Right lobe of liver (tissue), 4 donors: ENCODE measurements at regions not wholly inside any gene's neighbourhood (a gene's known extent, or its start where the extent isn't known, plus 50 kb on each side); places are given as distances from the start of the nearest gene placed in this dataset.
A peak's percentile ranks its signal among the peaks of the same experiment; 100 is the strongest.

Source experiments
- CTCF ChIP-seq, 4 donors: fragments of 200-600 bp in 3 of 4; fragments of 450-650 bp in 1 of 4; IDR thresholded peaks; one replicate each; pipeline versions ENCODE4 v1.5.1 to v1.8.0; 2016 to 2022; ENCODE audit warnings: antibody characterized with exemption in 4 of 4, mild to moderate bottlenecking in 2 of 4
- POLR2A ChIP-seq: fragments of 450-650 bp; IDR thresholded peaks from one replicate; pipeline ENCODE4 v1.6.1; 2017; ENCODE audit warnings: antibody characterized with exemption, mild to moderate bottlenecking
- donor health status: DM: no; HTN: no; CAD: no.
- donor health status: DM: no; HTN: no; CAD: no.
- donor health status: DM: no; HTN: yes; CAD: no.

GRCh38 chr12:30323008-30323407 is 372.7 kb downstream of the IPO8 start:
- TF ChIP-seq POLR2A (no peak), CTCF (IDR thresholded peaks at IDR 0.05) (peak in 1 of 4 donors; percentile 19)
